ENCODE measurements at regions not wholly inside any gene's neighbourhood (a gene's known extent, or its start where the extent isn't known, plus 50 kb on each side); places are given as distances from the start of the nearest gene placed in this dataset.

GRCh38 chr5:135222171-135222681 lies 176.8 kb downstream of the MACROH2A1 start:
- TF ChIP-seq, protein P1, sequence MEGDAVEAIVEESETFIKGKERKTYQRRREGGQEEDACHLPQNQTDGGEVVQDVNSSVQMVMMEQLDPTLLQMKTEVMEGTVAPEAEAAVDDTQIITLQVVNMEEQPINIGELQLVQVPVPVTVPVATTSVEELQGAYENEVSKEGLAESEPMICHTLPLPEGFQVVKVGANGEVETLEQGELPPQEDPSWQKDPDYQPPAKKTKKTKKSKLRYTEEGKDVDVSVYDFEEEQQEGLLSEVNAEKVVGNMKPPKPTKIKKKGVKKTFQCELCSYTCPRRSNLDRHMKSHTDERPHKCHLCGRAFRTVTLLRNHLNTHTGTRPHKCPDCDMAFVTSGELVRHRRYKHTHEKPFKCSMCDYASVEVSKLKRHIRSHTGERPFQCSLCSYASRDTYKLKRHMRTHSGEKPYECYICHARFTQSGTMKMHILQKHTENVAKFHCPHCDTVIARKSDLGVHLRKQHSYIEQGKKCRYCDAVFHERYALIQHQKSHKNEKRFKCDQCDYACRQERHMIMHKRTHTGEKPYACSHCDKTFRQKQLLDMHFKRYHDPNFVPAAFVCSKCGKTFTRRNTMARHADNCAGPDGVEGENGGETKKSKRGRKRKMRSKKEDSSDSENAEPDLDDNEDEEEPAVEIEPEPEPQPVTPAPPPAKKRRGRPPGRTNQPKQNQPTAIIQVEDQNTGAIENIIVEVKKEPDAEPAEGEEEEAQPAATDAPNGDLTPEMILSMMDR (IDR thresholded peaks at IDR 0.05 in 4 of 5, conservative IDR thresholded peaks at IDR 0.05 in 1 of 5): no peak
- no peak for TF ChIP-seq POLR2A (IDR thresholded peaks at IDR 0.05)
